Calu3 (cell line): ENCODE measurements at regions not wholly inside any gene's neighbourhood (a gene's known extent, or its start where the extent isn't known, plus 50 kb on each side); places are given as distances from the start of the nearest gene placed in this dataset.

Source experiments
- BruUV-seq: library from RNA; stranded (reverse); fragments of 400-500 nt; replicated peaks from 2 replicates; lab custom pipeline; 2021; lab: Mats Ljungman, UMichigan
- CTCF ChIA-PET: fragments of 300-600 bp; sonication (Branson Sonifier 250); formaldehyde crosslinking; loops from one replicate; lab custom pipeline; 2022; ENCODE audit warnings: antibody characterized with exemption; lab: Charles Lee
- DNase-seq: peaks from one replicate; pipeline ENCODE4 v3.0.0; 2022
- H3K27ac Mint-ChIP-seq: one replicate; pipeline ENCODE4 v1.8.0; 2022; ENCODE audit warnings: mixed read lengths; ENCODE audit not compliant: unreplicated experiment
- H3K27me3 Mint-ChIP-seq: one replicate; pipeline ENCODE4 v1.8.0; 2022; ENCODE audit warnings: mixed read lengths; ENCODE audit not compliant: unreplicated experiment
- H3K36me3 Mint-ChIP-seq: one replicate; pipeline ENCODE4 v1.8.0; 2022; ENCODE audit warnings: mild to moderate bottlenecking, moderate library complexity, mixed read lengths; ENCODE audit not compliant: insufficient read depth, unreplicated experiment
- H3K4me1 Mint-ChIP-seq: one replicate; pipeline ENCODE4 v1.8.0; 2022; ENCODE audit warnings: mild to moderate bottlenecking, low read depth, mixed read lengths; ENCODE audit not compliant: unreplicated experiment
- H3K4me3 Mint-ChIP-seq: one replicate; pipeline ENCODE4 v1.8.0; 2022; ENCODE audit warnings: mild to moderate bottlenecking, low read depth, moderate library complexity, mixed read lengths; ENCODE audit not compliant: unreplicated experiment
- H3K9me3 Mint-ChIP-seq: one replicate; pipeline ENCODE4 v1.8.0; 2022; ENCODE audit warnings: low read depth, mixed read lengths; ENCODE audit not compliant: unreplicated experiment
- intact Hi-C: fragments of 100-400 bp; cut with micrococcal nuclease; formaldehyde crosslinking; loops from one replicate; pipeline ENCODE4 v1.10.0; 2022; ENCODE audit not compliant: unreplicated experiment
- TF ChIP-seq, protein P1 (sequence below): fragments of 200-600 bp; IDR thresholded peaks from one replicate; pipeline ENCODE4 v1.8.0; 2022; ENCODE audit warnings: antibody characterized with exemption; ENCODE audit not compliant: unreplicated experiment

DNA sequence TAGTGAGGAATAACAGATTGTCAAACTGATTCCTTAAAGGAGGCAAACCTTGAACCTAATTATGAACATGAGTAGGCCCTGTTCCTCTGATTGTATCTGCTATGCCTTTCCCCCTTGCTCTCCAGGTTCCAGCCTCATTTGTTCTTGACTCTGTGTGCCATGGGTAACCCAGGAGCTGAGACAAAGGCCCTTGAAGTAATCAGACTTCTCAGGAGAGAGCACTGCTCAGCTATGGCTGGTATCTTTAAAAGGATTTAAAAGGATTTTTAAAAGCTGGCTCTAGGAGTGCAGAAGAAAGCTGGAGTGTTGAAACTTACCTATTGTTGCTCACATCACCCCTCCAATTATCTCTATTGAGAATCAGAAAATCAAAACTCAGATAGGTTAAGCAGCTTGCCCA lies 1565.5 kb upstream of the AGA start:
- Mint-ChIP-seq H3K27me3 (no peaks in the 10 kb centered on the region), H3K36me3 (no peaks in the 10 kb centered on the region), H3K4me1 (no peaks in the 10 kb centered on the region), H3K4me3 (no peak overlapping the region), H3K27ac (no peak overlapping the region), H3K9me3 (no peaks in the 10 kb centered on the region)
- BruUV-seq: no TSS peak
- CTCF ChIA-PET: no interaction called here
- intact Hi-C loops: no loop called here
- no peak for DNase-seq
- TF ChIP-seq, protein P1, sequence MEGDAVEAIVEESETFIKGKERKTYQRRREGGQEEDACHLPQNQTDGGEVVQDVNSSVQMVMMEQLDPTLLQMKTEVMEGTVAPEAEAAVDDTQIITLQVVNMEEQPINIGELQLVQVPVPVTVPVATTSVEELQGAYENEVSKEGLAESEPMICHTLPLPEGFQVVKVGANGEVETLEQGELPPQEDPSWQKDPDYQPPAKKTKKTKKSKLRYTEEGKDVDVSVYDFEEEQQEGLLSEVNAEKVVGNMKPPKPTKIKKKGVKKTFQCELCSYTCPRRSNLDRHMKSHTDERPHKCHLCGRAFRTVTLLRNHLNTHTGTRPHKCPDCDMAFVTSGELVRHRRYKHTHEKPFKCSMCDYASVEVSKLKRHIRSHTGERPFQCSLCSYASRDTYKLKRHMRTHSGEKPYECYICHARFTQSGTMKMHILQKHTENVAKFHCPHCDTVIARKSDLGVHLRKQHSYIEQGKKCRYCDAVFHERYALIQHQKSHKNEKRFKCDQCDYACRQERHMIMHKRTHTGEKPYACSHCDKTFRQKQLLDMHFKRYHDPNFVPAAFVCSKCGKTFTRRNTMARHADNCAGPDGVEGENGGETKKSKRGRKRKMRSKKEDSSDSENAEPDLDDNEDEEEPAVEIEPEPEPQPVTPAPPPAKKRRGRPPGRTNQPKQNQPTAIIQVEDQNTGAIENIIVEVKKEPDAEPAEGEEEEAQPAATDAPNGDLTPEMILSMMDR: no peak

DNA sequence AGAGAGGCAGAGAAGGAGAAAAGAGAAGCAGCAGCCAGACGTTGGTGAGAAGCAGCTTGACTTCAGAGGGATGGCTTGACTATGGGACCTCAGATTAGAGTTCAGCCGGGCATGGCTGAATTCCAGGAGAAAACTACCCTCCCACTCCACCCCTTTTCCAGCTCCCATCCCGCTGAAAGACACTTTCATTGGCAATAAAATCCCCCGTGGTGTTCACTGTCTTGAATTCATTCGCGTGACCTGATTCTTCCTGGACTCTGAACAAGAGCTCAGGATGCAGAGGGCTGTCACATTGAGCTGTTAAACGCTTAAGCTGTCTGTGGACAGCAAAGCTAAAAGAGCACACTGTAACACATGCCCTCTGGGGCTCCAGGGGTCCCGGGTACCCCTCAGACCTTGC lies 1575.3 kb upstream of the AGA start:
- Mint-ChIP-seq H3K36me3 (no peaks in the 10 kb centered on the region), H3K4me3 (no peak overlapping the region), H3K27ac (no peak overlapping the region), H3K27me3 (no peaks in the 10 kb centered on the region), H3K9me3 (peaks cover 2% of the 10 kb centered on the region), H3K4me1 (peaks cover 6% of the 10 kb centered on the region)
- intact Hi-C loops: no loop called here
- BruUV-seq: no TSS peak
- TF ChIP-seq, protein P1: no peak
- CTCF ChIA-PET: no interaction called here
- DNase-seq: no peak

DNA sequence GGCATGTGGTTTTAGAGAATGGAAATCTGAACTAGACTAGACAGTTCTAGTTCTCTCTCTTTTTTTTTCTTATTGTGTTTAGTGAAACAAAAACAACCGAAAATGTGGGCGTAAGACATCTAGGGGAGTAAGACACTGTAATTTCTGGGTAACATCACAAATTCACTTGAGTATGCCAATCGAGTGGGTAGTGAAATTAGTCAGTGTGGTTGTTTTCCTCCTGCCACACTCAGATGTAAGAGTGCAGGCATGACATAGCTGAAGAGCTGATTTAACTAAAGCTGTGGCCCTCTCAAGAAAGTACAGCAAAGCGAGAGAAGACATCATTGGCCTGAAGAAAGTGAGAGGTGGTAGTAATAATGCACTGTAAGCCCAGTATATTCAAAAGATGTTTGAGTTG lies 1585.3 kb upstream of the AGA start:
- peaks cover 9% of the 10 kb centered on the region for H3K9me3 Mint-ChIP-seq
- BruUV-seq: no TSS peak
- TF ChIP-seq, protein P1: no peak
- no peaks in the 10 kb centered on the region for H3K36me3 Mint-ChIP-seq
- no peak overlapping the region for H3K4me3 Mint-ChIP-seq
- CTCF ChIA-PET: no interaction called here
- no peak for DNase-seq
- no peaks in the 10 kb centered on the region for H3K4me1 Mint-ChIP-seq
- H3K27ac Mint-ChIP-seq: no peak overlapping the region
- intact Hi-C loops: no loop called here
- no peaks in the 10 kb centered on the region for H3K27me3 Mint-ChIP-seq

DNA sequence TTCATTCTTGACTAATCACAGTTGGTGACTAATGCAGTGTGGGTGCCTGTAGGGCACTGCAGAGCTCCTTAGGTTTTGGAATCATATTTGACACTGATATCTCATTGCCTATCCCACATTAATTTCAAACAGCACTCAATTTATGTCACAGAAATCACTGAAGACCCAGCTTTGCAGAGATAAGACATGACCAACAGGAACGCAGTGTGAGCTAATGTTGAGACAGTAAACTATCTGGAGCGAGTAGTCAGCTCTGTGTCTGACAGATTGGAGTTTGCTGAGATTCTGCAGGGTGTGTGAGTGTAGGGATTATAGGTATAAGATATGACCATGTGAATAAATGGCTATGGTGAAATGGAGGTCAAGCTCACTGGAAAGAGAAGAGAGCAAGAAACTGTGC lies 1586.1 kb upstream of the AGA start:
- Mint-ChIP-seq H3K36me3 (no peaks in the 10 kb centered on the region), H3K27ac (no peak overlapping the region)
- no peak for DNase-seq

More for the DNA sequence above, 1586.1 kb upstream of the AGA start:
- Mint-ChIP-seq H3K9me3 (peaks cover 13% of the 10 kb centered on the region), H3K4me1 (no peaks in the 10 kb centered on the region), H3K27me3 (no peaks in the 10 kb centered on the region), H3K4me3 (no peak overlapping the region)
- TF ChIP-seq, protein P1: no peak
- CTCF ChIA-PET: no interaction called here
- BruUV-seq: no TSS peak
- intact Hi-C loops: no loop called here
